HG03354 (cell line): ENCODE measurements at regions not wholly inside any gene's neighbourhood (a gene's known extent, or its start where the extent isn't known, plus 50 kb on each side); places are given as distances from the start of the nearest gene placed in this dataset.
"Not testable (repeated sequence)": the region's sequence is repeated elsewhere in the genome, so short reads cannot be mapped to it uniquely, and the experiment has no call there.

Source experiments
- ATAC-seq: cut with Tn5 transposase; IDR thresholded peaks from one replicate; pipeline ENCODE4 v1.9.1; 2021; ENCODE audit warnings: mild to moderate bottlenecking; ENCODE audit not compliant: unreplicated experiment, poor library complexity, severe bottlenecking

GRCh38 chr4:159540501-159540900 is 437.6 kb downstream of the RAPGEF2 start:
- no peak for ATAC-seq

GRCh38 chr4:159541143-159541542 is 438.3 kb downstream of the RAPGEF2 start:
- no peak for ATAC-seq

DNA sequence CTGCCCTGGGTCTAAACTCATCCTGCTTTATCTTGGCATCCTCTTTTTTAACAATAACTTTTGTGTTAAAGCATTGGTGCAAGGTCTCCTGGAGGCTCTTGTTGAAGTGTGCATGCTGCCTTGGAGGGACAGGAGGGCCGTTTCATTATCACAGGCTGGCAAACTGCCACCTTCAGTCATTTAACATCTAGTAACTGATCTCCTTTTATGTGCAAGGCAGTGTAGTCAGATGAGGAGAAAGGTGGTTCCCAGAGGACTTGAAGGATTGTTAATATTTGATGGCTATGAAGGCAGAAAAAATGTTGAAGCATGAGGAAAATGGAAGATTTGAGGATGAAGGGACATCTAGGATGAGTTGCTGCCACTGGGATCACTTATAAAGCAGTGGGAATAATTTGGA is 439.4 kb downstream of the RAPGEF2 start:
- no peak for ATAC-seq

GRCh38 chr4:159543831-159544230 is 441.0 kb downstream of the RAPGEF2 start:
- ATAC-seq, result no peak

DNA sequence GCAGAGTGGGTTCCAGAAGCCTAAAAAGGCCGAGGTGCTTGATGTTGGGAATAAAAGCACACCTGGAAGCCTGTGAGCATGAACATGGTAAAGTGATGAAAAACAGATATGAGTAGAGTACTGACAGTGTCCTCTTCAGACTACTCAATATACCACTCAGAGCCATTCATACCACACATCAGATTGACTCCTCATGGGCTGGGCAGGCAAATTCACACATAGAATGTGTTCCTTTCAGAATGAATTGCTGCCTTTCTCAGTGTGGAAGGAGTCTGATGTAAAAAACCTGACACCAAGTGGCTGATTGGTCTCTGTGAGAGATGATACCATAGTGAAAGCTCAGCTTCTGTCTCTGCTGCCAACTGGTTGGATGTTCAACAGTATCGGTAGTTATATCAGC is 442.7 kb downstream of the RAPGEF2 start:
- no peak for ATAC-seq

DNA sequence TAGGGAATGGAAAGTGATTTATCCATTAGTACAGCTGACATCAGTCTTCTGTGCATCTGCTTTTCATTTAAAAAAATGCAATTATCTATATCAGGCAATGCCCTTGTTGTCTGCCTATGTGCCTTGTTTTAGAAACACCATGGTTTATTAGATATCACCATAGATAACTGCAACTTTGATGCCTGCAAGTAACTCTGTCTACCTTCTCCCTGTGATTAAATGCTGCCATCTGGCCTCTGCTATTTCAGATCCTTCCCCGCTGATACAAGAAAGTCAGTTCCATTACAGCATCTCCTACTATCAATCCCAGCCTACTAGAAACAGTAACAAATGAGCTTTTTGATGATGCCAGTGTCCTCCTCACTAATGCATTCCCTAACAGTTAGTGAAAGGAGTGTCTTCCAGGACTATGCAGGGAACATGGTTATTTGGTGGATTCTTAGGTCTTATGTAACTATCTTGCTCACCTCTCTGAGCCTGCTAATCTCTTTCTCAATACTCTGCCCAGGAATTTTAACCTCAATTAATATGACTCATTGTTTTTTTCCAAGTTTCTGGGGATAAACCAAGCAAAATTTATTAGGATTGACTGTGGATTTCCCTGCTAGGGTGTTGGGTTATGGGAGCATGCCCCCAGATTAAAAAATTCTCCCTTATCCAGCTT is 444.9 kb downstream of the RAPGEF2 start:
- ATAC-seq, result no peak

DNA sequence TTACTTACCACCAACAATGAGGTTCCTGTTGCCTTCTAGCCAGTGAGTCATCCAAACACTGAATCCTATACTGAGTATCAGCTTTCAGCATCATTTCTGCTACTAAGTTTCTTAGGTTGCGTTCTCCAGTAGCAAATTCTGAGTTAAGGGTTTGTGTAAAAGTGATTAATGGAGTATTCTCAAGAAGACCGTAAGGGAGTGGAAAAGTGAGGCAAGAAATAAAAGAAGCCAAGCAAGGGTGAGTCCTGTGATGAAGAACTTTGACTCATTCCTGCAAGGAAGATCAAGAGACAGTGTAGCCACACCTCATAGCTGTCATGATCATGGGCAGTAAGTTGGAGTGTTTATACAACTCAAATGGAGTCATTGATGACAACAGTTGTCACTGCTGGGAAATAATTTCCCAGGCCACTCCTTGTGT is 446.2 kb downstream of the RAPGEF2 start:
- no peak for ATAC-seq

GRCh38 chr4:159551281-159551680 is 448.4 kb downstream of the RAPGEF2 start:
- no peak for ATAC-seq

DNA sequence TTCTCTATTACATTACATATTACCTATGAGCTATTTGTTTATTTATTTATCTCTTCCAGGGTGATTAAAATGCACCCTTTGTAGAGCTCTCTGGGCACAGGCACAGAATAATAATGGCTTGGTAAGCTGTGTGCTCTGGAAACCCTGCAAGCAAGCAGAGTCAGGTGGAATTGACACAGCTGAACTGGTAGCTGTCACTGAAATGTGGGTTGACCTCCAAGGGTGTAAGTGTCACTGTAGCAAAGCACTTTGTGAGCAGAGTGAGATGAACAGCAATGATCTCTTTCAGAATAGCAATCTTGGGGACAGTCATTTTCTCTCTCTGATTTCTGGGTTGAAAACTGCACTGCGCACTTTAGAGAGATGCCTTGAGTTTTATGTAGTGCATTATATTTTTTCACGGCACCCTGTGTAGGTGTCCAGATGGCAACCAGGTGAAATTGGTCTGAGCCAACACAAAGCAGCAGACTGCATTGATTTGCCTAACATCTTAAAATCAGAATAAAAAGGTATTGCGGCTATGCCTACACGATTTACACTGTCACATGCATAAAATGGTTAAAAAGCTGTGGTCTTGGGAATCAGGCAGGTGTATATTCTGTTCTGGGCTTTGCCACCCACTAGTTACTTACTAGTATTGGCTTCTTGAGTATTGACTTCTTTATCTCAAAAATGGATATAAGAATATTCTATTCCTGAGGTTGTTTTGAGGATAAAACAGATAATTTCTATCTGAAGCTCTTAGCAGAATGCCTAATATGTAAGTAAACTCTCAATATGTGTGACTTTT is 450.3 kb downstream of the RAPGEF2 start:
- ATAC-seq, result no peak

GRCh38 chr4:159555873-159556272 is 453.0 kb downstream of the RAPGEF2 start:
- no peak for ATAC-seq

DNA sequence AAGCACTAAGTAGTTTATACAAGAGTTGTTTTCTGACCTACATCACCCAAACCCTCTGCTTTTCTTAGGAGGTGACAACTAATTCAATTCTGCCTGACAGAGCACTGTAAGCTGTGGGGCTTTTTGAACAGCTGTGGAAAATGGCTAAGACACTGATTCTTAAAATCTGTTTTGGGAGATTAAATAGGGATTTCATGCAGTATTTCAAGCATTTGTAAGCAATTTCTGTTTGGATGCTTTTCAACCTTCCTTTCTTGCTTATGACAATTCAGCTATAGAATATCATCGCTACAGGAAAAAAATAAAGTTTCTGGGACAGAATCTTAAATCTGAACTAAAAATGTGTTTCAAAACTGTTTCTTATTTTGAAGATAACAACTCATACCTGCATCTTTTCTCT is 459.5 kb downstream of the RAPGEF2 start:
- ATAC-seq, result no peak

DNA sequence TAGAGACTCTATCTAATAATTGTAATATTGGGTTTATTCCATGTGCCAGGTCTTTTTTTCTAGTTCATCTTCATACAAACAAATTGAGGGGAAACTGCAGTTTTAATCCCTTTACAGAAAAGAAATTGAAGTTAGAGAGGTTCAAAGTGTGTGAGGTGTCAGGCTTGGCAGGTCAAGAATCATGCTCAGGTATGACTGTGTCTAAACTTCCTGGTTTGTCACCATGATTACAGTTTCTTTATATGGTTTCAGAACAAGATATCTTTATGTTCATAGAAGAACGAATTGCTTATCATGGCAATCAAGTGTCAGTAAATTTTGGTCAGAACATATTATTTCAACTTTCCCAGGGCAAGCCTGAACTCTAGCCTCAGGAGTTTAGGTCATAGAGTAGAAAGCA is 460.4 kb downstream of the RAPGEF2 start:
- ATAC-seq, result no peak

GRCh38 chr4:159564615-159565014 is 461.7 kb downstream of the RAPGEF2 start:
- ATAC-seq, result no peak

DNA sequence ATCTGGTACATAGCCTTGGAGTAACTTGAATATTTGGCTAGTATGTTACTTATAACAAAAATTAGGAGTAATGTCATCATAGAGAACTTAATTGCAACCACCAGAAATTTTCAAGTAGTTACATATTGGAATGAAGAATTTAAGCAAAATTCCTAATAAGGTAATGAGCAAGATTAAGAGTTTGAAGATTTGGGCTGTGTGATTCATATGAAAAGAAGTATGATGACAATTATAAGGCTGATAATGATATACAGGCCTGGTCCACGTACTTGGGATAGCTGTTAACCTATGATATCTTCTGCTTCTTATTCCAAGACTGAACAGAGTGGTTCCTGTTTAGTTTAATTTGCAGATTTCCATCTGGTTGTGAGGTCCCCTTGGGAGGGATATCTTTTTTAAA is 463.9 kb downstream of the RAPGEF2 start:
- no peak for ATAC-seq

- ATAC-seq, result no peak
These were observed 474.4 kb downstream of the RAPGEF2 start for GRCh38 chr4:159577241-159577640.

- ATAC-seq, result no peak
These were observed 479.8 kb downstream of the RAPGEF2 start for GRCh38 chr4:159582685-159583084.

- no peak for ATAC-seq
These were observed 490.1 kb downstream of the RAPGEF2 start for GRCh38 chr4:159592898-159593556.

GRCh38 chr4:159593681-159594080 is 490.8 kb downstream of the RAPGEF2 start:
- ATAC-seq, result no peak

GRCh38 chr4:159594576-159594975 is 491.7 kb downstream of the RAPGEF2 start:
- no peak for ATAC-seq

DNA sequence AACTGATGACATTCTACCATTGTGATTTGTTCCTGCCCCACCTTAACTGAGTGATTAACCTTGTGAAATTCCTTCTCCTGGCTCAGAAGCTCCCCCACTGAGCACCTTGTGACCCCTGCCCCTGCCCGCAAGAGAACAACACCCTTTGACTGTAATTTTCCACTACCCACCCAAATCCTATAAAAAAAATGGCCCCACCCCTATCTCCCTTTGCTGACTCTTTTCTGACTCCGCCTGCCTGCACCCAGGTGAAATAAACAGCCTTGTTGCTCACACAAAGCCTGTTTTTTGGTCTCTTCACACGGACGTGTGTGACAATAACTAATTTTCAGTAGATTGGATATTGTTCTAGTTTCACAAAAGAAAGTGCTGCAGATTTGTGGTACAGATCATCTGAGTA is 492.2 kb downstream of the RAPGEF2 start:
- ATAC-seq, result not testable (repeated sequence)

- ATAC-seq, result no peak
These were observed 495.7 kb downstream of the RAPGEF2 start for GRCh38 chr4:159598602-159599001.
